Transverse colon (tissue), 4 donors: ENCODE measurements at regions not wholly inside any gene's neighbourhood (a gene's known extent, or its start where the extent isn't known, plus 50 kb on each side); places are given as distances from the start of the nearest gene placed in this dataset.

Experiments
- DNase-seq: peaks from one replicate; pipeline ENCODE4 v3.0.0-alpha.2; 2019
- H3K27ac ChIP-seq, 4 donors: fragments of 200-600 bp; sonication (generic); 2 replicates each; pipeline ENCODE4 v1.5.1; 2016 to 2018; ENCODE audit warnings: inconsistent platforms in 4 of 4
- H3K27me3 ChIP-seq: fragments of 200-600 bp; sonication (generic); 2 replicates; pipeline ENCODE4 v1.5.1; 2017; ENCODE audit warnings: inconsistent platforms
- H3K36me3 ChIP-seq, 4 donors: fragments of 200-600 bp; sonication (generic); 2 replicates each; pipeline ENCODE4 v1.5.1; 2017 to 2019; ENCODE audit warnings: inconsistent platforms in 4 of 4
- H3K4me1 ChIP-seq, 4 donors: fragments of 200-600 bp; sonication (generic); 2 replicates each; pipeline ENCODE4 v1.5.1; 2017 to 2020; ENCODE audit warnings: inconsistent platforms in 4 of 4
- H3K4me3 ChIP-seq, 4 donors: fragments of 200-600 bp; sonication (generic); 1 replicate in 1 of 4; 2 replicates in 3 of 4; pipeline versions ENCODE4 v1.5.1 to v1.6.1; 2017 to 2019; ENCODE audit warnings: inconsistent platforms in 4 of 4
- H3K9me3 ChIP-seq, 2 donors: fragments of 200-600 bp; sonication (generic); 2 replicates each; pipeline ENCODE4 v1.5.1; 2017 to 2019; ENCODE audit warnings: inconsistent platforms in 2 of 2
- EP300 ChIP-seq: sonication (generic); formaldehyde crosslinking; IDR thresholded peaks from one replicate; pipeline ENCODE4 v1.6.1; 2017; ENCODE audit warnings: antibody characterized with exemption, low read depth
- POLR2A ChIP-seq: fragments of 450-650 bp; IDR thresholded peaks from one replicate; pipeline ENCODE4 v1.6.1; 2016; ENCODE audit warnings: antibody characterized with exemption, mild to moderate bottlenecking, moderate library complexity
- POLR2AphosphoS5 ChIP-seq, 3 donors: sonication (generic); formaldehyde crosslinking; IDR thresholded peaks; one replicate each; pipeline ENCODE4 v1.6.1; 2016; ENCODE audit warnings: antibody characterized with exemption in 3 of 3
- WGBS, 2 donors: methylation state at CpG; one replicate each; pipeline ENCODE4 v1.1.5; 2018; ENCODE audit warnings: low coverage in 1 of 2; 5-methylcytosine and 5-hydroxymethylcytosine counted together
- in situ Hi-C, 4 donors: fragments of 200-750 bp; cut with MboI; loops; one replicate each; pipeline versions ENCODE4 v1.15.0 to v1.15.1; 2017; ENCODE audit warnings: low sequenced_read_pairs in 3 of 4, low pct_ligation_motif_present in 1 of 4, low pct_unique_long_range_greater_than_20kb in 1 of 4
- intact Hi-C: fragments of 100-400 bp; cut with DNase I; formaldehyde crosslinking; loops from one replicate; pipeline ENCODE4 v1.15.1; 2023; ENCODE audit warnings: low total_unique reads
- TF ChIP-seq, protein P1 (sequence below), 5 experiments: fragments of 200-600 bp in 3 of 5; fragments of 450-650 bp in 2 of 5; sonication (generic) in 3 of 5; IDR thresholded peaks; 1 replicate in 2 of 5; 2 replicates in 3 of 5; pipeline ENCODE4 v1.5.1; 2016 to 2017; ENCODE audit warnings: antibody characterized with exemption in 5 of 5, inconsistent platforms in 3 of 5, mild to moderate bottlenecking in 2 of 5, moderate library complexity in 1 of 5

DNA sequence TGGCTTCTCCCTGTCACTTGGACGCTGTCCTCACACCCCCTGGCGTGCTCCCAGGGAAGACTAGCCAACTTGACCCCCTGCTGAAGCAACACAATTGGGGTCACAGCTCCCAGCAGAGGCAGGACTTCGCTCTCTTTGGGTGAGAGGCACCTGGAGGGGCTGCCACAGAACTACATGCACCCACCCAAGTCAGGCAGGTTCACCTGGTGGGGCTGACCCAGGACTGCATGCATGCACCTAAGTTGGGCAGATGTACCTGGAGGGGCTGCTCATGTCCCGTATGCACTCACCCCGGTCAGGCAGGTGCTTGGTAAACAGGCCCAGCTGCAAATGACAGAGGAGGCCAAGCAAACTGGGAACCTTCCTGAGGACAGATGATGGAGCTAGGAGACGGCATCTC is 154.3 kb upstream of the RPS6KA2 start:
- Histone ChIP-seq H3K9me3 (no peaks in the 10 kb centered on the region), H3K4me1 (no peaks in the 10 kb centered on the region), H3K4me3 (no peak overlapping the region), H3K27me3 (no peaks in the 10 kb centered on the region), H3K27ac (no peak overlapping the region), H3K36me3 (no peaks in the 10 kb centered on the region)
- TF ChIP-seq EP300, result no peak
- no peak for TF ChIP-seq POLR2A
- TF ChIP-seq, protein P1, sequence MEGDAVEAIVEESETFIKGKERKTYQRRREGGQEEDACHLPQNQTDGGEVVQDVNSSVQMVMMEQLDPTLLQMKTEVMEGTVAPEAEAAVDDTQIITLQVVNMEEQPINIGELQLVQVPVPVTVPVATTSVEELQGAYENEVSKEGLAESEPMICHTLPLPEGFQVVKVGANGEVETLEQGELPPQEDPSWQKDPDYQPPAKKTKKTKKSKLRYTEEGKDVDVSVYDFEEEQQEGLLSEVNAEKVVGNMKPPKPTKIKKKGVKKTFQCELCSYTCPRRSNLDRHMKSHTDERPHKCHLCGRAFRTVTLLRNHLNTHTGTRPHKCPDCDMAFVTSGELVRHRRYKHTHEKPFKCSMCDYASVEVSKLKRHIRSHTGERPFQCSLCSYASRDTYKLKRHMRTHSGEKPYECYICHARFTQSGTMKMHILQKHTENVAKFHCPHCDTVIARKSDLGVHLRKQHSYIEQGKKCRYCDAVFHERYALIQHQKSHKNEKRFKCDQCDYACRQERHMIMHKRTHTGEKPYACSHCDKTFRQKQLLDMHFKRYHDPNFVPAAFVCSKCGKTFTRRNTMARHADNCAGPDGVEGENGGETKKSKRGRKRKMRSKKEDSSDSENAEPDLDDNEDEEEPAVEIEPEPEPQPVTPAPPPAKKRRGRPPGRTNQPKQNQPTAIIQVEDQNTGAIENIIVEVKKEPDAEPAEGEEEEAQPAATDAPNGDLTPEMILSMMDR (IDR thresholded peaks at IDR 0.05), result no peak
- DNase-seq, result no peak
- intact Hi-C loops, result loop anchor here (10.0 kb wide), 2 partner anchors 173 to 203 kb away; partner anchors contain the start of gene RNASET2
- WGBS, 2 donors, result 91% methylated on average over 6 of the region's 6 CpGs; no CpG with 5 or more reads in 1 of the 2 donors
- in situ Hi-C loops, result loop anchor here in 3 of 4 donors (25.0 kb wide), 2 partner anchors 206 to 356 kb away; partner anchors contain the start of gene CEP43 (in 3 of the 3)

DNA sequence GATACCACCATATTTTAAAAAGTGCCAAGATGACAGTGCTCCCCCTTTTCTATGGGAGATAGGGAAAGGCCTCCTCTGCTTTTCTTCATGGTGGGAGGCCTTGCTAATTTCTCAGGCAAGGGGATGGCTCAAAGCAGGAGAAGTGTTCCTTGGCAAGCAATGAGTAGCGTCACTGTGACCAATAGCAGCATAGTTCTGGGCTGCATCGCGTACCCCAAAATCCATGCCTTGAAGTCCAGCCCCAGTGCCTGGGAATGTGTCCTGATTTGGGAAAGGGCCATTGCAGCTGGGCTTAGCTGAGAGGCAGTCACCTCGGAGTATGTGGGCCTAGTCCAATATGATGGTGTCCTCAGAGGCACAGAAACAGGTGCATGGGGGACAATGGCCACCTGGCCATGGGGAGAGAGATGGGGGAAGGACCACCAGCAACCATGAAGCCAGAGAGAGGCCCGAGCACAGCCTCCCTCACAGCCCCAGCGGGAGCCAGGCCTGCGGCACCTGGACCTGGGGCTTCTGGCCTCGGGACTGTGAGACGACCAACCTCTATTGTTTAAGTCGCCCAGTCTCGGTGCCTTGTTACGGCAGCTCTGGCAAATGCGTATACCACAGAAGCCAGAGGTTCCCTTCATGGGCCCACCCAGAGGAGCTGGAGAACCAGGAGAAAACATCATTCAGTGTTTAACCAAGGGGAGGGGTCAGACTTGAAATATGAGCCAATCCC is 153.1 kb upstream of the RPS6KA2 start:
- in situ Hi-C loops, result loop anchor here in 3 of 4 donors (10.0 to 25.0 kb wide), 3 partner anchors 207 to 365 kb away; partner anchors contain the start of gene CEP43 (in 3 of the 3)
- 94% methylated on average over 13 of the region's 13 CpGs; no CpG with 5 or more reads in 1 of the 2 donors for WGBS, 2 donors
- no peak overlapping the region for H3K4me3 ChIP-seq
- no peak for DNase-seq
- intact Hi-C loops, result loop anchor here (10.0 kb wide), 3 partner anchors 175 to 365 kb away; partner anchors contain the start of gene RNASET2
- no peaks in the 10 kb centered on the region for H3K4me1 ChIP-seq
- no peaks in the 10 kb centered on the region for H3K9me3 ChIP-seq
- no peak overlapping the region for H3K27ac ChIP-seq
- H3K36me3 ChIP-seq, result no peaks in the 10 kb centered on the region
- TF ChIP-seq, protein P1 (IDR thresholded peaks at IDR 0.05), result no peak
- no peak for TF ChIP-seq POLR2A
- no peak for TF ChIP-seq POLR2AphosphoS5 (IDR thresholded peaks at IDR 0.05)
- TF ChIP-seq EP300, result no peak
- H3K27me3 ChIP-seq, result no peaks in the 10 kb centered on the region

DNA sequence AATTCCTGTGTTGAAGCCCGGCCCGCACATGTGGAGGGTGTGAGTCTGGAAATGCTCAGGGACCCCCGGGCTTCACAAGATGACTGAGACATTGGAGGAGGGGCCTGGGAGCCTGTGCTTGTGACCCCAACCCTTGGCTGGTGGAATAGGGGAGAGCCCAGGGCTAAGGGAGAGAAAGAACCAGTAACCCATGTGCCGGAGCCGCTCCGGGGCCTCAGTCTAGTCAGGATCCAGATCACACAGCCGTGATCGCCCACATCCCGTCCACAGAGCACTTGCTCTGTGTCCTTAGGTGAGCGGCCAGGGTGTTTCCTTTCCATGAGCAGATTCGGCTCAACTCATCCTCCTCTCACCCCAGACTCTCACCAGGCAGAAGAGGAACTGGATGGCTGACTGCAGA is 152.3 kb upstream of the RPS6KA2 start:
- 79% methylated on average over 11 of the region's 11 CpGs; no CpG with 5 or more reads in 1 of the 2 donors for WGBS, 2 donors
- no peak for DNase-seq
- TF ChIP-seq POLR2A, result no peak
- TF ChIP-seq, protein P1 (IDR thresholded peaks at IDR 0.05), result no peak
- no peak for TF ChIP-seq EP300
- no peak for TF ChIP-seq POLR2AphosphoS5 (IDR thresholded peaks at IDR 0.05)
- no peaks in the 10 kb centered on the region for H3K9me3 ChIP-seq
- H3K27me3 ChIP-seq, result peaks cover 5% of the 10 kb centered on the region
- in situ Hi-C loops, result loop anchor here in 3 of 4 donors (10.0 to 25.0 kb wide), 3 partner anchors 208 to 365 kb away; partner anchors contain the start of gene CEP43 (in 3 of the 3)
- no peaks in the 10 kb centered on the region for H3K36me3 ChIP-seq
- H3K4me1 ChIP-seq, result no peaks in the 10 kb centered on the region
- H3K4me3 ChIP-seq, result no peak overlapping the region
- H3K27ac ChIP-seq, result no peak overlapping the region
- intact Hi-C loops, result loop anchor here (10.0 kb wide), 1 partner anchor 365 kb away; no protein-coding TSS in a partner anchor

DNA sequence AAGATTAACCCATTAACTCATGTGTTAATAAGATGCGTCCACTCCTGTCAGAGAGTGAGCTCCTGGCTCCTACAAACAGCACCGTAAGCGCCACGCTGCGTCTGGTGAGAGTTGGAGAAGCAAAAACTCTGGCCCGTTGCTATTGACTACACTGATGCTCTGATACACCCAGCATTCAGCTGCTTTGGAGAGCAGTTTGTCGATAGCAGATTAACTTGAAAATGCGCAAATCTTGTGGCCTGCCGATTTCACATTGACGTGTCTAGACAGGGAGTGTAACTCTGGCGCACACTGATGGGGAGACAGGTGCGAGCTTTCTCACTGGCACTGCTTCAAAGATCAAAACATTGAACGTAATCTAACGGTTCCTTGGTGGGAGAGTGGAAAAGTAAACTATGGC is 151.7 kb upstream of the RPS6KA2 start:
- TF ChIP-seq POLR2AphosphoS5 (IDR thresholded peaks at IDR 0.05), result no peak
- TF ChIP-seq, protein P1 (IDR thresholded peaks at IDR 0.05), result no peak
- TF ChIP-seq POLR2A, result no peak
- TF ChIP-seq EP300, result no peak

More for the DNA sequence above, 151.7 kb upstream of the RPS6KA2 start:
- Histone ChIP-seq H3K27ac (no peak overlapping the region), H3K4me3 (no peak overlapping the region), H3K9me3 (no peaks in the 10 kb centered on the region), H3K36me3 (no peaks in the 10 kb centered on the region), H3K4me1 (no peaks in the 10 kb centered on the region), H3K27me3 (peaks cover 6% of the 10 kb centered on the region)
- DNase-seq, result no peak
- intact Hi-C loops (loop anchor here (10.0 kb wide), 1 partner anchor 366 kb away; no protein-coding TSS in a partner anchor), in situ Hi-C loops (loop anchor here in 3 of 4 donors (10.0 to 25.0 kb wide), 3 partner anchors 209 to 366 kb away; partner anchors contain the start of gene CEP43 (in 3 of the 3))
- WGBS, 2 donors, result 84 to 92% methylated on average over 4 to 14 of the region's 14 CpGs
